GM19025 (cell line): ENCODE measurements at regions not wholly inside any gene's neighbourhood (a gene's known extent, or its start where the extent isn't known, plus 50 kb on each side); places are given as distances from the start of the nearest gene placed in this dataset.
"Not testable (repeated sequence)": the region's sequence is repeated elsewhere in the genome, so short reads cannot be mapped to it uniquely, and the experiment has no call there.

ENCODE experiments used
- ATAC-seq: cut with Tn5 transposase; IDR thresholded peaks from one replicate; pipeline ENCODE4 v1.9.1; 2021; ENCODE audit warnings: mild to moderate bottlenecking, low read depth, moderate library complexity; ENCODE audit not compliant: unreplicated experiment

GRCh38 chr2:144827404-144827803, 307.5 kb upstream of the ZEB2 start:
- no peak for ATAC-seq

- ATAC-seq, result no peak
Observed at GRCh38 chr2:144826105-144826504, 306.2 kb upstream of the ZEB2 start.

- no peak for ATAC-seq
Observed at GRCh38 chr2:144825331-144826020, 305.6 kb upstream of the ZEB2 start.

GRCh38 chr2:144824306-144825080, 304.6 kb upstream of the ZEB2 start:
- no peak for ATAC-seq

GRCh38 chr2:144822966-144823365, 303.0 kb upstream of the ZEB2 start:
- no peak for ATAC-seq

GRCh38 chr2:144812288-144812687, 292.4 kb upstream of the ZEB2 start:
- no peak for ATAC-seq

- ATAC-seq, result no peak
Observed at GRCh38 chr2:144801766-144802165, 281.8 kb upstream of the ZEB2 start.

- no peak for ATAC-seq
Observed at GRCh38 chr2:144801325-144801724, 281.4 kb upstream of the ZEB2 start.

GRCh38 chr2:144798989-144799388, 279.1 kb upstream of the ZEB2 start:
- ATAC-seq, result no peak

- no peak for ATAC-seq
Observed at GRCh38 chr2:144798034-144798433, 278.1 kb upstream of the ZEB2 start.

GRCh38 chr2:144796936-144797335, 277.0 kb upstream of the ZEB2 start:
- ATAC-seq, result no peak

- no peak for ATAC-seq
Observed at GRCh38 chr2:144796164-144796563, 276.2 kb upstream of the ZEB2 start.

- ATAC-seq, result no peak
Observed at GRCh38 chr2:144785253-144785652, 265.3 kb upstream of the ZEB2 start.

- ATAC-seq, result no peak
Observed at GRCh38 chr2:144780983-144781382, 261.1 kb upstream of the ZEB2 start.

GRCh38 chr2:144776766-144777165, 256.8 kb upstream of the ZEB2 start:
- ATAC-seq, result no peak

- ATAC-seq, result no peak
Observed at GRCh38 chr2:144774809-144775208, 254.9 kb upstream of the ZEB2 start.

- no peak for ATAC-seq
Observed at GRCh38 chr2:144771348-144771747, 251.4 kb upstream of the ZEB2 start.

GRCh38 chr2:144770616-144771230, 250.8 kb upstream of the ZEB2 start:
- ATAC-seq, result no peak

- not testable (repeated sequence) for ATAC-seq
Observed at GRCh38 chr2:144760939-144761338, 241.0 kb upstream of the ZEB2 start.

GRCh38 chr2:144759746-144760145, 239.8 kb upstream of the ZEB2 start:
- no peak for ATAC-seq

- ATAC-seq, result not testable (repeated sequence)
Observed at GRCh38 chr2:144758196-144758595, 238.3 kb upstream of the ZEB2 start.

- no peak for ATAC-seq
Observed at GRCh38 chr2:144753416-144753815, 233.5 kb upstream of the ZEB2 start.
